PC-9 (cell line): ENCODE measurements at regions not wholly inside any gene's neighbourhood (a gene's known extent, or its start where the extent isn't known, plus 50 kb on each side); places are given as distances from the start of the nearest gene placed in this dataset.

Experiments
- BruUV-seq: library from RNA; stranded (reverse); fragments of 400-500 nt; replicated peaks from 2 replicates; lab custom pipeline; 2021; lab: Mats Ljungman, UMichigan
- CTCF ChIA-PET: fragments of 300-600 bp; sonication (Branson Sonifier 250); formaldehyde crosslinking; loops from one replicate; lab custom pipeline; 2022; ENCODE audit warnings: antibody characterized with exemption; lab: Charles Lee
- POLR2A ChIA-PET: fragments of 300-600 bp; sonication (Branson Sonifier 250); formaldehyde crosslinking; loops from one replicate; lab custom pipeline; 2022; ENCODE audit warnings: antibody characterized with exemption; ENCODE audit not compliant: unreplicated experiment; lab: Charles Lee
- DNase-seq, 2 experiments: peaks; one replicate each; pipeline versions ENCODE4 v3.0.0 to v3.0.0-alpha.2; 2015 to 2022; ENCODE audit warnings: mixed read lengths in 1 of 2
- H2AFZ ChIP-seq: fragments of 200-600 bp; sonication (generic); 2 replicates; pipeline ENCODE4 v1.8.1; 2017; ENCODE audit warnings: antibody characterized with exemption
- H3F3A ChIP-seq: fragments of 200-600 bp; sonication (generic); 2 replicates; pipeline ENCODE4 v1.8.1; 2017; ENCODE audit warnings: antibody characterized with exemption, mild to moderate bottlenecking, low read depth; ENCODE audit not compliant: insufficient read depth
- H3K27ac ChIP-seq: fragments of 200-600 bp; sonication (generic); 2 replicates; pipeline ENCODE4 v1.6.1; 2016; ENCODE audit warnings: mixed run types
- H3K27me3 ChIP-seq: fragments of 200-600 bp; sonication (generic); 2 replicates; pipeline ENCODE4 v1.6.1; 2016; ENCODE audit warnings: low read depth, mixed run types; ENCODE audit not compliant: insufficient read depth
- H3K36me3 ChIP-seq: fragments of 200-600 bp; sonication (generic); 2 replicates; pipeline ENCODE4 v1.6.1; 2016; ENCODE audit warnings: low read depth, mixed run types
- H3K4me1 ChIP-seq: fragments of 200-600 bp; sonication (generic); replicated peaks from 2 replicates; pipeline ENCODE4 v1.6.1; 2016; ENCODE audit warnings: mixed run types; ENCODE audit not compliant: insufficient read depth
- H3K4me2 ChIP-seq: fragments of 200-600 bp; sonication (generic); 2 replicates; pipeline ENCODE4 v1.6.1; 2017; ENCODE audit warnings: mixed run types
- H3K4me3 ChIP-seq: fragments of 200-600 bp; sonication (generic); 2 replicates; pipeline ENCODE4 v1.6.1; 2016; ENCODE audit warnings: mixed run types
- H3K79me2 ChIP-seq: fragments of 200-600 bp; sonication (generic); 2 replicates; pipeline ENCODE4 v1.6.1; 2017; ENCODE audit warnings: low read depth, mixed run types
- H3K9me2 ChIP-seq: fragments of 200-600 bp; sonication (generic); 2 replicates; pipeline ENCODE4 v1.8.1; 2017; ENCODE audit warnings: mild to moderate bottlenecking; ENCODE audit not compliant: insufficient read depth
- H3K9me3 ChIP-seq: fragments of 200-600 bp; sonication (generic); 2 replicates; pipeline ENCODE4 v1.8.1; 2016; ENCODE audit warnings: low read depth; ENCODE audit not compliant: insufficient read depth
- H4K20me1 ChIP-seq: fragments of 200-600 bp; sonication (generic); 2 replicates; pipeline ENCODE4 v1.8.1; 2017; ENCODE audit not compliant: insufficient read depth
- EZH2 ChIP-seq: fragments of 200-600 bp; sonication (generic); IDR thresholded peaks from 2 replicates; pipeline ENCODE4 v1.8.0; 2017; ENCODE audit warnings: antibody characterized with exemption, low read depth
- intact Hi-C: fragments of 100-400 bp; cut with micrococcal nuclease; formaldehyde crosslinking; loops from one replicate; pipeline ENCODE4 v1.10.0; 2022; ENCODE audit not compliant: unreplicated experiment
- TF ChIP-seq, protein P1 (sequence below): fragments of 200-600 bp; sonication (generic); conservative IDR thresholded peaks from 2 replicates; pipeline ENCODE4 v1.6.1; 2017; ENCODE audit warnings: mixed run types, antibody characterized with exemption, mild to moderate bottlenecking, moderate library complexity

DNA sequence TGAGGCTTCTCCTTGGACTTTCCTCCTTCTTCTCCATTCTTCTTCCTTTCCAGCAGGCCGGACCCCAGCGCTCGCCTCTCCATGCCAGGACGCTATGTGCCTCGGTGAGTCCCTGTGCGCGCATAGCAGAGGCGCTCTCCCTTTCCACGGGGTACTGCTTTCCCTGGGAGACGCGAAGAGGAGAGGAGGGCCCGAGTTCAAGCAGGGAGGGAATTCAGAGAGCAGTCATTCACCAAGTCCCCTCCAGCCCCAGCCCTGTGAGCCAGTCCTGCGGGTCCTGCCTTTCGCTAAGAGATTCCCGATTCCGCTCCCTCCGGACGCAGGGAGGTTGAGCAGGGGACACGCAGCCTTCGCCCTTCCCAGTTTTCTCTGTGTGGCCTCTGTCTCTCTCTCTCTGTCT, 160.4 kb downstream of the EFNB2 start:
- peaks cover 9% of the 10 kb centered on the region for H3K9me3 ChIP-seq
- TF ChIP-seq, protein P1, sequence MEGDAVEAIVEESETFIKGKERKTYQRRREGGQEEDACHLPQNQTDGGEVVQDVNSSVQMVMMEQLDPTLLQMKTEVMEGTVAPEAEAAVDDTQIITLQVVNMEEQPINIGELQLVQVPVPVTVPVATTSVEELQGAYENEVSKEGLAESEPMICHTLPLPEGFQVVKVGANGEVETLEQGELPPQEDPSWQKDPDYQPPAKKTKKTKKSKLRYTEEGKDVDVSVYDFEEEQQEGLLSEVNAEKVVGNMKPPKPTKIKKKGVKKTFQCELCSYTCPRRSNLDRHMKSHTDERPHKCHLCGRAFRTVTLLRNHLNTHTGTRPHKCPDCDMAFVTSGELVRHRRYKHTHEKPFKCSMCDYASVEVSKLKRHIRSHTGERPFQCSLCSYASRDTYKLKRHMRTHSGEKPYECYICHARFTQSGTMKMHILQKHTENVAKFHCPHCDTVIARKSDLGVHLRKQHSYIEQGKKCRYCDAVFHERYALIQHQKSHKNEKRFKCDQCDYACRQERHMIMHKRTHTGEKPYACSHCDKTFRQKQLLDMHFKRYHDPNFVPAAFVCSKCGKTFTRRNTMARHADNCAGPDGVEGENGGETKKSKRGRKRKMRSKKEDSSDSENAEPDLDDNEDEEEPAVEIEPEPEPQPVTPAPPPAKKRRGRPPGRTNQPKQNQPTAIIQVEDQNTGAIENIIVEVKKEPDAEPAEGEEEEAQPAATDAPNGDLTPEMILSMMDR = no peak
- TF ChIP-seq EZH2 = no peak
- ChIA-PET CTCF (no interaction called here), POLR2A (no interaction called here)
- H3K27ac ChIP-seq = no peak overlapping the region
- H3K36me3 ChIP-seq = no peaks in the 10 kb centered on the region
- H3F3A ChIP-seq = peaks cover 12% of the 10 kb centered on the region
- H2AFZ ChIP-seq = no peak overlapping the region
- H3K27me3 ChIP-seq = no peaks in the 10 kb centered on the region
- DNase-seq = no peak
- H3K4me3 ChIP-seq = no peak overlapping the region
- no peaks in the 10 kb centered on the region for H3K9me2 ChIP-seq
- no peaks in the 10 kb centered on the region for H3K79me2 ChIP-seq
- BruUV-seq = no TSS peak
- peaks cover 31% of the 10 kb centered on the region for H3K4me1 ChIP-seq
- no peak overlapping the region for H3K4me2 ChIP-seq
- intact Hi-C loops = loop anchor here (10.0 kb wide), 1 partner anchor 220 kb away; no protein-coding TSS in a partner anchor
- H4K20me1 ChIP-seq = no peaks in the 10 kb centered on the region

- CTCF ChIA-PET = no interaction called here
- POLR2A ChIA-PET = no interaction called here
- no peaks in the 10 kb centered on the region for H3K9me2 ChIP-seq
- no peak overlapping the region for H2AFZ ChIP-seq
- H3K27me3 ChIP-seq = no peaks in the 10 kb centered on the region
- no peaks in the 10 kb centered on the region for H3K79me2 ChIP-seq
- peaks cover 27% of the 10 kb centered on the region for H3K4me1 ChIP-seq
- no peak overlapping the region for H3K4me3 ChIP-seq
- no peak overlapping the region for H3K27ac ChIP-seq
- DNase-seq = no peak
- peaks cover 7% of the 10 kb centered on the region for H3K9me3 ChIP-seq
- no peak overlapping the region for H3K4me2 ChIP-seq
- no peaks in the 10 kb centered on the region for H3K36me3 ChIP-seq
- TF ChIP-seq EZH2 = no peak
- TF ChIP-seq, protein P1 = no peak
- intact Hi-C loops = loop anchor here (10.0 kb wide), 1 partner anchor 220 kb away; no protein-coding TSS in a partner anchor
- H3F3A ChIP-seq = peaks cover 12% of the 10 kb centered on the region
- no peaks in the 10 kb centered on the region for H4K20me1 ChIP-seq
- BruUV-seq = no TSS peak
Observed at GRCh38 chr13:106374631-106375030, 160.8 kb downstream of the EFNB2 start.

DNA sequence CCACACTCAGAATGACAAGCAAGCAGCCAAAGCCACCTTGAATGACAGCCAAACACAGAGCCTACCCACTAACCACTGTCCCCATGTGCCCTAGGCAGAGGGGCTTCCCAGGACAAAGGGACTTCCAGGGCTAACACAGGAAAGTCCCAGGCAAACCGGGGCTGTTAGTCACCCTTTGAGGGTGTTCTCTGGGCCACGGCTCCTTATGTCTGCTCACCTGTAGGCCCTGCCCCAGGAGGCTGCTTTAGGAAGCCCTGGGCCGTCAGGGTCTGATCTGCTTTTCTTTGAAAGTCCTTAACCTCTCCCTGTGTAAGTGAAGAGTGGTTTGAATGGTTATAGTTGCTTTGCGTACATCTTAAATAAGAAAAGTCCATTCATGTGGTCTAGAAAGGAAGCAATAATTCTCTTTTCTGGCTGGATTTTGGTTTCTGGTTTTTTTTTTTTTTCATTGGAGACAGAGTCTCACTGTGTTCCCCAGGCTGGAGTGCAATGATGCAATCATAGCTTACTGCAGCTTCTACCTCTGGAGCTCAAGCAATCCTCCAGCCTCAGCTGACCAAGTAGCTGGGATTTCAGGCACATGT, 161.4 kb downstream of the EFNB2 start:
- Histone ChIP-seq H3K9me3 (peaks cover 4% of the 10 kb centered on the region; the same call in 1 of the 2 replicates), H3K9me2 (no peaks in the 10 kb centered on the region), H2AFZ (no peak overlapping the region), H3K27ac (no peak overlapping the region), H3K4me3 (no peak overlapping the region), H3K4me2 (no peak overlapping the region), H3F3A (peaks cover 7% of the 10 kb centered on the region), H3K4me1 (peaks cover 21% of the 10 kb centered on the region), H4K20me1 (no peaks in the 10 kb centered on the region), H3K27me3 (no peaks in the 10 kb centered on the region), H3K79me2 (no peaks in the 10 kb centered on the region), H3K36me3 (no peaks in the 10 kb centered on the region)
- BruUV-seq = no TSS peak
- TF ChIP-seq EZH2 = no peak
- TF ChIP-seq, protein P1 = no peak
- ChIA-PET CTCF (no interaction called here), POLR2A (no interaction called here)
- DNase-seq = no peak
- intact Hi-C loops = loop anchor here (10.0 kb wide), 1 partner anchor 219 kb away; no protein-coding TSS in a partner anchor
